ENCODE measurements at regions not wholly inside any gene's neighbourhood (a gene's known extent, or its start where the extent isn't known, plus 50 kb on each side); places are given as distances from the start of the nearest gene placed in this dataset.
"Not testable (repeated sequence)": the region's sequence is repeated elsewhere in the genome, so short reads cannot be mapped to it uniquely, and the experiment has no call there.

- DNase-seq (ENCODE audit: low spot score), result peak; percentile 11
Measured at GRCh38 chr7:48992816-48993215, 68.5 kb downstream of the CDC14C start.

GRCh38 chr7:49001610-49002033, 77.3 kb downstream of the CDC14C start:
- DNase-seq (ENCODE audit: low spot score), result peak; percentile 85

GRCh38 chr7:49010717-49011116, 86.4 kb downstream of the CDC14C start:
- DNase-seq (ENCODE audit: low spot score), result no peak

- no peak for DNase-seq (ENCODE audit: low spot score)
Measured at GRCh38 chr7:49014870-49015269, 90.5 kb downstream of the CDC14C start.

- DNase-seq (ENCODE audit: low spot score), result no peak
Measured at GRCh38 chr7:49020145-49020544, 95.8 kb downstream of the CDC14C start.

- no peak for DNase-seq (ENCODE audit: low spot score)
Measured at GRCh38 chr7:49022448-49022847, 98.1 kb downstream of the CDC14C start.

GRCh38 chr7:49023345-49024328, 99.3 kb downstream of the CDC14C start:
- DNase-seq (ENCODE audit: low spot score), result no peak

GRCh38 chr7:49030221-49030620, 105.9 kb downstream of the CDC14C start:
- no peak for DNase-seq (ENCODE audit: low spot score)

- DNase-seq (ENCODE audit: low spot score), result not testable (repeated sequence)
Measured at GRCh38 chr7:49033140-49033539, 108.8 kb downstream of the CDC14C start.

- DNase-seq (ENCODE audit: low spot score), result no peak
Measured at GRCh38 chr7:49037346-49038210, 113.2 kb downstream of the CDC14C start.

- no peak for DNase-seq (ENCODE audit: low spot score)
Measured at GRCh38 chr7:49038821-49039358, 114.5 kb downstream of the CDC14C start.

- DNase-seq (ENCODE audit: low spot score), result no peak
Measured at GRCh38 chr7:49060743-49061142, 136.4 kb downstream of the CDC14C start.

- DNase-seq (ENCODE audit: low spot score), result no peak
Measured at GRCh38 chr7:49074538-49074937, 150.2 kb downstream of the CDC14C start.

GRCh38 chr7:49080896-49081475, 156.6 kb downstream of the CDC14C start:
- DNase-seq (ENCODE audit: low spot score), result no peak

GRCh38 chr7:49088017-49088416, 163.7 kb downstream of the CDC14C start:
- no peak for DNase-seq (ENCODE audit: low spot score)

- no peak for DNase-seq (ENCODE audit: low spot score)
Measured at GRCh38 chr7:49089717-49090116, 165.4 kb downstream of the CDC14C start.

- no peak for DNase-seq (ENCODE audit: low spot score)
Measured at GRCh38 chr7:49091089-49091488, 166.7 kb downstream of the CDC14C start.

GRCh38 chr7:49091519-49091918, 167.2 kb downstream of the CDC14C start:
- DNase-seq (ENCODE audit: low spot score), result no peak

- no peak for DNase-seq (ENCODE audit: low spot score)
Measured at GRCh38 chr7:49093218-49093617, 168.9 kb downstream of the CDC14C start.

GRCh38 chr7:49094866-49095265, 170.5 kb downstream of the CDC14C start:
- no peak for DNase-seq (ENCODE audit: low spot score)

GRCh38 chr7:49099587-49100326, 175.4 kb downstream of the CDC14C start:
- DNase-seq (ENCODE audit: low spot score), result peak; percentile 54

Measured in NAMALWA (cell line).